Activated gamma-delta T cell treated with anti-CD3 and anti-CD28 coated beads, Interleukin-2, amount 50 U/mL, for 16 hours (primary cell): ENCODE measurements at regions not wholly inside any gene's neighbourhood (a gene's known extent, or its start where the extent isn't known, plus 50 kb on each side); places are given as distances from the start of the nearest gene placed in this dataset.

Source experiments
- DNase-seq: peaks from one replicate; pipeline ENCODE4 v3.0.0-alpha.2; 2020; ENCODE audit warnings: low read depth

DNA sequence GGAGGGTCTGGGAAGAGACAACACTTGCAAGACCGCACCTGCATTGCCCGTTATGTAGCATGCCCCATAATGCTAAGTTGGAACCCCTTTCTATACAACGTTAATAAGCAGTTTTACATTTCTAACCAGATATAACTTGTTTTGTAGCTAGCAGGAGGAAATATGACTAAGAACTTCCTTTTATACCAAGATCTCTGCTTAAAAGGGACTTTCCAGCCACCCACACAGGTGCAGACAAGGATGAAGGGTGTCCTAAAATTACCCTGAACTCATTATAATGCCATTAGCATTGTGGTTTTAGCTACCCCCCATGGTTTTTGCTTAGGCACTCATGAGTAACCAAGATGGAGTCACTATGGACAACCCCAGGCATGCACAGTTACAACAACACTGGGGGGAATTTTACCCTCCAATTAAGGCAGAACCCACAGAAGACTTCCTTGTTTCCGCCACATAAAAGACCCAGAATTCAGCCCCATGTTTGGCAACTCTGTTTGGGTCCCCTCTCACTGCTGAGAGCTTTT lies 362.8 kb downstream of the CBLN2 start:
- DNase-seq: no peak

DNA sequence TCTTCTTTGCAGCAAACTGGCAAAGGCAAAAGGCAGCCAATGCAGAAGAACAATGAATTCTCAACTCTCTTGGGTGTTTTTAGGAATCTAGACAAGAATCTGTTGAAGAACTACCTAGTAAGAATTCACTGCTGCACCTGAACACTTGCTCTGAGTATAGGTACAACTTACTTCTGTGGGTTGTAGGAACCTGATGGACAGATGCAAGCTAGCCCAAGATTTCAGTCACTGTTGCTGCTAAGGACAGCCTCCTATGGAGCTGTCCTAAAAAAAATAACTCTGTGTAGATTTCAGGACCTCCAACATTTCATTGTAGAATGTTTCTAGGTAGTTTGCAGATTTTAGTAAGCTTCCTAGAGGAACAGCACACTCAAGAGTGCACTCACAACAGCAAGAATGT lies 363.5 kb downstream of the CBLN2 start:
- no peak for DNase-seq

DNA sequence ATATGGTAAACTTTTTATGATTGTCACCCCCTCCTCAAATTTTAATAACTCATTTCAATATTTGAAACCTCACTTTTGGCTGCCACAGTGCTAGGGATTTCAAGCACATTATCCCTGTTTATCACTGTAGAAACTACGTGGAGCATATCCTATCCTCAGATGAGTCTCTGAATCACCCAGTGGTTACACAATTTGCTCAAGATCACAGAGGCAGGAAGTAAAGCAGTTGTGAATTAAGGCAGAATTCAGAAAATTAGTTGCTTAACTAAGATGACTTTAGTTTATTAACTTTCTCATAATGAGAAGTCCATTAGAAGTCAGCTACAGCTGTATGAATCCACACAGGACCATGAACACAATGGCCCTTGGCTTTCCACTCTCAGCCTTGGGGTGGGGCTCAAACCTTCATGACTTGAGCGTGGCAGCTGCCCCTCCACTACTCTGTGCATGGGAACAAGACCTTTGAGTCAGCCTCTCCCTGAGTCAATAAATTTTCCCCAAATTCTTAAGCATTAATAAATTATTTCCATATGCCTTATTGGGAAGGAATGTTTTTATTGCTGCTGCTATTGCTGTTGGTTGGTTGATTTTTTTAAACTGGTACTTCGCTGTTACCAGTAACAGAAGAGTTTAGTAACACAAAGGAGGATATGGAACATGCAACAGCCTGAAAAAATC lies 369.0 kb downstream of the CBLN2 start:
- DNase-seq: no peak

DNA sequence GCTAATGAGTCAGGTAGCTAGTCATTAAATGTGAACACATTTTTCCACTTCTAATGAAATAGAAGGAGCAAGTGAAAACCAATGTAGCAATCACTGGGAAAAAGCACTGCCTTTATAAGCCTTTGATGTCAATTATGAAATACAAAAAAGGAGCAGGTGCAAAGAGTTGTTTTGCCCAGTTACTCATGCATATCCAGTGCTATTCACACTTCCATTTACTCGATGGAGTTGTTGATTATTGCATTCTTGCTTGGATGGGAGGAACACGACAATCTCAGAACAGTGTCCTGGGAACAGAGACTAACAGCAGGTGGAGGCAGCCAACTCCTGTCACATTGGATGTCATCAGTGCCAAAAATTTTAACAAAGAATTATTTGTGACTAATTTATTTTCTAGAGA lies 372.5 kb downstream of the CBLN2 start:
- no peak for DNase-seq

DNA sequence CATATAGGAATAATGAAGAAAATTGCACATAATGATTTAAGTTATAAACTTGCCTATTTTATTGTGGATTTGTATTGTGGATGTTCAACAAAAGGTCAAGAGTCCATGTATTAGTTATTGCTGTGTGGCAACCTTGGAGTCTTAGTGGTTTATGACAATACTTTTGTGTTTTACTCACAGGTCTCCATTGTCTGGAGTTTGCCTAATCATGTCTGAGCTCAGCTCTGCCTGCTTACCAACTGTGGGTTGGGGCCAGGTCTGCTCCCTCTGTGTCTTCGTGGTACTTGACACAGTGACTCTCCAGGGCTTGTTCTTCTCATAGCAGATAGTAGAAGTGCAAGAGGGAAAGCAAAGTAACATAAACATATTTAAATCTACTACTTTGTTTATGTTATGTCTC lies 382.5 kb downstream of the CBLN2 start:
- DNase-seq: no peak

DNA sequence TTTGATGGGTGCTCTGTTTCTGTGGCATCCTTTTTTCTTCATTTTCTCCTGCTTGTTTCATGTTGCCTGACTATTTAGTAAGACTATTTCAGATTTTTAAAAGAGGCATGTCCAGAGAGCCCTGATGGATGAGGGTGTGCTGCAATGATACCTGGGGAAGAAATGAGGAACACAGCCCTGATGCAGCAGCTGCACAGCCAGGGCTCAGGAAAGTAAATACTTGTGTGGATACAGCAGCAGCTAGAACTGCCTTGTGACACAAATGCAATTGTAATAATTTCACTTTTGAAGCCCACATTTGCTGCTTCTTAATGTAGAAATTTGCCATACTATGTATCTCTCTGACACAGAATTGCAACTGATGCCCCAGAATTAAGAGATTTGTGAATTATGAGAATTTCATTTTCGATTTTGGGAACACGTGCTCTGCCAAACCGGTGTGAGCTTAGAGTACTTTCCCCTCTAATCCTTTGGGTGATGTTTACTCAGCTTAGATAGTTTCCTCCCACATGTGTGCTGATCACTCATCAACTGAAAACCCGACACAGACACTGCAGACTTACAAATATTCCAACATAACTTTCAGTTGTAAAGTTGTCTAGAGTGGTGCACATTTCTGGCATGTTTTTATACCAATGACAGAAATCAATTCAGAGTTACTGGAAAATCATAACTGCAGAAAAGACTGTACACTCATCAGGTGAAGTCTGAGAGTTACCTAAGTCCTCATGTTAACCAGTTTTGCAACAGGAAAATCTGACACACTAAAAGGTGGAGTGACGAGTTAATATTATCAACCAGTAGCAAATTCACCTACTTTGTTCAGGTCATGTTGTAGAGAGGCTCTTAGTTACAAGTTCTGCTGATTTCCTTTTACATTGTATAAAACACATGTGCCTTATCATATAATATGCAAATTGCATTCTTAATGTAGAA lies 383.4 kb downstream of the CBLN2 start:
- no peak for DNase-seq

DNA sequence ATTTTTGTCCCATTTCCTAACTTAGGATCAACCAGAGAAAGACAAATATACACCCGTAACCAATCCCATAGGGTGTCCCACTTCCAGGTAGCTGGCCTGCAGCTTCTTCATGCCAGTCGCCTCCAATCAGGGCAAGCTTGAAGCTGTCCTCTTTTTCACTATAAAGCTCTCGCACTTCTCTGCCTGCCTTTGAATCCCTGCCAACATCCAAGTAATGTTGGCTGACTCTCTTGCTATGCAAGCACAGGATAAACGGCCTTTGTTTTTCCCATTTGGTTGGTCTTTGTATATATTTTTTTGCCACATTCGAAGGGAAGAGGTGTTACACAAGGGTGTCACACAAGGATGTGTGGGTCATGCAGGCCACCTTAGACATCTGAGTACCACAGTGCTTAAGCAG lies 388.8 kb downstream of the CBLN2 start:
- DNase-seq: no peak

DNA sequence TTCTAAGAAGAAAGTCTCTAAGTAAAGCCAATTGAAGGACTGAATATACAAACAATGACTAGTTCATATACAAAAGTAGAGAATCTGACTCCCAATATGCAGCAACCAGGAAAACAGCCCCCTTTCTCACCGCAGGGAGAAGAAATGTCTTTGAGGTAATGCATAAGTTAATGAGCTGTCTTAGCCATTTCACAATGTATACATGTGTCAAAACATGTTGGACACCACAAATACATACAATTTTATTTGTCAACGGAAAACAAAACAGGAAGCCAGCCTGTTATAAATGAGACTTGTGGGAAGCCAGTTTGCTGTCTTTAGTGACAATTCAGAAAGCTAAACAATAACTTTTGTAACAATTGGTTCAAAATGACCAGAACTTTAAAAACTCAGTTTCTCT lies 389.2 kb downstream of the CBLN2 start:
- no peak for DNase-seq

DNA sequence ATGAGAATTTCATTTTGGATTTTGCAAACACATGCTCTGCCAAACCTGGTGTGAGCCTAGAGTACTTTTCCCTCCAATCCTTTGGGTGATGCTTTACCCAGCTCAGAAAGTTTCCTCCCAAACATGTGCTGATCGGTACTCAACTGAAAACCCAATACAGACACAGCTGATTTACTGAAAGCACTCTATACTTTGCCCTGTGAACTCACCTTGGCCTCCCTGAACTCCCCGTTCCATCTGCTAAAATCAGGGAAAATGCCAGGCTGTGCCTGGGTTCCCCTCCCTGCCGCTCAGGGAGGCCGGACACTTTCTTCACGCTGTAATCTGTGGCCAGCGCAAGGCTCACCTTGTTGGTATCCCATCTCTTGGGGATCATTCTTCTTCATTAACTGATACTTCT lies 391.2 kb downstream of the CBLN2 start:
- DNase-seq: no peak

DNA sequence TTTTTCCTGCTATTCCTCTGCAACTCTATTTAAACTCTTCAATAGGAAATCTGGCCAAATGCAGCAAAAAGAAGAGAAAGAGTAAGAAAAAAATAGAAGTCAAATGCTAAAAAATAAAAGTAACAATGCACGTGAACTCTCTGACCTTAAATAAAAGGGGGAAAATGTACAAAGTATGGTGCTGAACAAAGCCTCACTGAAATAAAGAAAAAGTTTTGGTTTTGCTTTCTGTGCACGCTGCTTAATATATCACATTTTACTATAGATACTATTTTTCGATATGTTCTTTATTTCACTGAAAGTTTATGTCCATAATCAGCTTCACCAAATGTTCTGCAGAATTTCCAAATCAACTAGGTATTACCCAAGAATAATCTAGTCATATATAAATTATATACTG lies 396.3 kb downstream of the CBLN2 start:
- no peak for DNase-seq

DNA sequence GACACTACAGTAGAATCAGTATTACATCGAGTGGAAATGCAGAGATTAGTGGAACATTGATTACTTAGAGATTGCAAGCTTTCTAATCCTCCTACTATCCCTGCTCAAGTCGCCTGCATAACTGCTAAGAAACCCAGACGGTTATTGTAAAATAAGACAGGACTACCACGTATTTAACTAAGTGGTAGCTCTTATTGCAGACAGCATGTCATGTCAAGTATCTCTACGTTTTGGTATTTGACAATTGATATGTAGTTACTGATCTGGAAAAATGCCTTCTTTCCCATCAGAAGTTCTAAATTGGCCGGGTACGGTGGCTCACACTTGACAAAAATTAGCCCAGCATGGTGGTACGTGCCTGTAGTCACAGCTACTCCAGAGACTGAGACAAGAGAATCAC lies 404.1 kb downstream of the CBLN2 start:
- DNase-seq: no peak

DNA sequence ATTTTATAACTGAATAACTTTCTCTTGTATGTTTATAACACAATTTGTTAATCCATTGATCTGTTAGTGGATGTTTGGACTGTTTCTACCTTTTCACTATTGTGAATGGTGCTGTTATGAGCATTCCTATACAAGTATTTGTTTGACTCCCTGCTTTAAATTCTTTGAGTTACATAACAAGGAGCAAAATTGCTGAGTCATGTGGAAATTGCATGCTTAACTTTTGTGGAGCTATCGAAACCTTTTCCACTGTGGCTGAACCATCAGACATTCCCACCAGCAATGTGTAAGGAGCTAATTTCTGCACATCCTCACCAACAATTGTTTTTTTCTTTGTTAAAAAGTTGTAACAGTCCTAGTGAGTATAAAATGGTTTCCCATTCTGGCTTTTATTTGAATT lies 415.5 kb downstream of the CBLN2 start:
- no peak for DNase-seq

DNA sequence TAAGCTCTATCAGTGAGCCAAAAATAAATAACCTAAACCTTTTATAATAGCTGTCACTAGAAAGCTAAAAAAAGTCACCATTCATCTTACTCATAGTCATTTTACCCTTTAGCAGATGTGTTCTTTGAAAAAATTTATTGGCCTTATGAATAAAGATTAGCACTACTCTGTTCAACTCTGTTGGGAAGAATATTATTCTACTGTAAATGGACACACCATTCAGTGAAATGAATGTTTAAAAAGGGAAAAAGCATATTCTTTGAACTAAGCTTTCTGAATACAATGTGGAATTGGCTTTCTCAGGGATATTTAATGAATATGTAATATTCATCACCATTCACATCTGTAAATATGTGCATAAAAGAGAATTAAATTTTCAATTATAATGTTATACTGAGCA lies 422.0 kb downstream of the CBLN2 start:
- DNase-seq: no peak

DNA sequence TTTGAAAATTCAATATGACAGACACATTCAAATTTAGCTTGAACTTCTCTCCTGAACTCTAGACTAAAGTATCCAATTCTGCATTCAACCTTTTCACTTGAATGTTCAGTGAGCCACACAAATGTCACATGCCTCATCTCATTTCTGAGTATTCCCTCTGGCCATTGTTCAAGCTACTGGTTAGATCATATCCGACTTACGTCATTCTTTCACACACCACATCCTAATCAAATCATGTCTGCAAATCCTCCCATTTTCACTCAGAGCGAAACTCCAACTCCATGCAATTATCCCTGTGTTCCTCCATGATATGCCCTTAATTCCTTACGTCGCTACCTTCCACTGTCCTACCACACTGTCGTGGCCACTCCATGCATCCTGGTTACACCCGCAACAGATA lies 425.1 kb downstream of the CBLN2 start:
- no peak for DNase-seq

DNA sequence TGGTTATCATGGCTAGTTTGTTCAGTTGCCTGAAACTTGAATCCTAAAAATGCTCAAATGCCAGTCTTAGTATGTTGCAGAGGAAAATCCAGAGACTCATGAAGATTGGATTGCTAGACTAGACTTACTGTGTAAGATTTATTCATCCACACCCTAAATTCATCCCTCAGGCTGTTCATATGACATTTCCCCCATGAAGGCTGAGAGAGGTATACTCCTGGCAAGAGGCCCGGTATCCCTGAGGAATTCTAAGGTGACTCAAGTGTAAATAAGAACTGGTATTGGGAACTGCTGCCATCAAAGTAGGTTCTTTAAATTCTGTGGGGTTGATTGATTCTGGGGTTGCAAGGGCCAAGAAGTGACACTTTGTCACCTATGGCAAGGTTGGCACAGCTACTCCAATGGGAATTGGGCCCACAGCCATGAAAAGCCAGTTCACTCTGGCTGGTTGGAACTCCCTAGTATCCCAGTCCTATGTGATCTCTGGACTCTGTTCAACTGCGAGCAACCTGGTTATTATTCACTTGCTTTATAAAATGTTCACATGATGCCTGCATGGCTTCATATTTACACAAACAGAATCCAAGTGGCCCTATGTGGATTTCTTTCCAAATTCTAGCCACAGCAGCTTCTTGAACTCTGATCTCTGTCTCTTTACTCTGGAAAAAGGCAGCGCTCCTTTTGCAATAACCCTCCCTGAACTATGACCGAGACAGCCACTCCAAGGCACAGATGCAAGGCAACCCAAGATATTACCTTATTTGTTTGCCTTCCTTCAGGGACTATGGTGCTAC lies 429.1 kb downstream of the CBLN2 start:
- no peak for DNase-seq

DNA sequence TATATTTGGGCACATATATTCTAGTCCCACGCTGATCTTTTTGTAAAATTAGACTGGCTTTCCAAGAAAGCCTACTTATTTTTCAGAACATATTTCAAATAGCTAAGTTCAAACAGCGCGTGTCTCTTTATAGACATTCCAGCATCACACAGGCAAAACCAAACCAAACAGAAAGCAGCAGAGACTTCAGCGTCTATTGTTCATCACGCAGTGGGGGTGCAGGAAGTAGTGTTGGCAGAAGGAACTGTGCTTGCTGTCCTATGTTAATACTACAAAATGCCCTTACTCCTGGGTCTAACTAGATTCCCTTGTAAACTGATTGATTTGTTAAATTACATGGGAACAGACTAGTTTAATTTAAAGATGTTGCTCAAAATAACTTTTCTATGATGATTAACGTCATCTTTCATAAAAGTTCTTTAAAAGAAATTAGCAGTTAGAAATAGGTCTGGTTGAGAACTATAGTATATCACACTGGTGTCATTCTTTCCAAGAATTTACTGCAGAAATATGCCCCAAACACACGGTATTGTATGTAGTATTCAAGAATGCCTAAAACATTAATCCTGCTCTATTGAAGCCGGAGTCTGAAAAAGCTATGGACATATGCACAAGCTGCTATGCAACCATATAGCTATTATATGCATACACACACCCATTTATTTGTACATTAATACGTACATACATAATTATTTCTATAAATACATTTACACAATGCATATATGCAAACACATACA lies 436.3 kb downstream of the CBLN2 start:
- no peak for DNase-seq

DNA sequence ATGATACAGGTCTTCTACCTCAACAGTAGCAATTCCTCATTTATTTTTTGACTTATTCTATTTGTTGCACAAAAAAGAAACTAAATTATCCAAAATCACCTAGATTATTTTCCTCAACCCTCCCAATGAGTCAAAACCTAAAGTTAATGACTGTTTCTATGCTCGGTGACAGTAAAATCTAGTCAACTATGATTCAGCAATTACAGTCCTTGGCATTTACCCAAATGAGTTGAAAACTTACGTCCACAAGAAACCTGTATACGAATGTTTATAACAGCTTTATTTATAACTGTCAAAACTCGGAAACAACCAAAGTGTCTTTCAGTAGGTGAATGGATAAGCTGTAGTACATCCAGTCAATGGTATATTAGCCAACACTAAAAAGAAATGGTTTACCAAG lies 439.3 kb downstream of the CBLN2 start:
- no peak for DNase-seq

DNA sequence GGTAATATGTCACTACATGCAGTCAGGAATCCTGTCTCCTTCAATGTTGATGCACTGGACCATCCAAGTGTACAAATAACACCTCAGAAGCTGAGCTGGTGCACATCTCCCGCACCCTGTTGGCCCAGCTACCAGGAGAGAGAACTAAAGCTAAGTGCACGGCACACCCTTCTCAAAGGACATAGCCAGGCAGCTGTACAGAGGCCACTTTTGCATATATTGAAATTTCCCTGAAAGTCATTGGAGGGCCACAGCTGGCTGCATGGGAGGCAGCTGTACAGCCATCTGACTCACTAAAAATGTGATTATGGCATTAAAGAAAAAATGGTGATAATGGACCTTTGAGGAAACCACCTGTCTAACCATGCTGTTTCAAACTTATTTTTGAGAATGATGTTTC lies 441.7 kb downstream of the CBLN2 start:
- no peak for DNase-seq

DNA sequence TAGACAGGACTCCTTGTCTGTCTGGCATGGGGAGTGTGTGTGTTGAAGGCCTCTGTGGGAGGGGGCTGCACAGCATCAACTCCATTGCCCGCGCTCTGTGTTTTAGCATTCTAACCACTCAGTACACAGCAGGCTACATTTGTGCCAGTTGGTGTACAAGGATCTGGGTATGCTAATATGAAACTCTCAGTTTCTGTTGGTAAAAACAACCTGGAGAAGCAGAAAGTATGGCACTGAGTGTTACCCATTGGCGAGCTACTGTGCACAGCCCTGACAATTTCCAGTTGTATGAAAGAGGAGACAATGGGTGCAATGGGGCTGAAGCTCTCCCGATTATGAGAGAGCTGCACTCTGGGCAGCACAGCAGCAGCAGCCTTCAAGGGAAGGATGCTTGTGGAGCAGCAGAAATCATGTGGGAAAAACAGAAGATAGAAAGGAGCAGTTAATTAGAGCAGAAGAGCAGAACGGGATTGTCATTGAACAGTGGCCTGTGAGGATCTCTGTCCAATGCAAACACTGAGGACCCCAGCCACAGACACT lies 443.6 kb downstream of the CBLN2 start:
- DNase-seq: no peak

DNA sequence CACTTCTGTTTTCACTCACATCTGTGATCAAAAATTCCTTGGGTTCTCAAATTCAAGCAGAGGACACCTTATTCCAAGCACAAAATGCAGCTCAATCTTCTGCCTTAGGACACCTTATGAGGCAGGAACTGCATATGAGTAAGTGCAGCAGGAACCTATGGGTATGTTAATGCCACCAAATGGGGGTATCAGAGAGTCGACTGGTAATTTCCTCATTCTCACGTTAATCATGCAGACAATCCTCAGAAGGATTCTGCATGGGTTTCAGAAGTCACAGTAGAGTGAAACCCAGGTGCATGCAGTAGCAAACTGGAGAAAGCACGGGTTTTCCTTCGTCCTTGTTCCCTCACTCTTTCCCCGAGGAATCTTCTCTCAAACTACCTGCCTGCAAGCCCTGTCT lies 452.8 kb downstream of the CBLN2 start:
- no peak for DNase-seq

DNA sequence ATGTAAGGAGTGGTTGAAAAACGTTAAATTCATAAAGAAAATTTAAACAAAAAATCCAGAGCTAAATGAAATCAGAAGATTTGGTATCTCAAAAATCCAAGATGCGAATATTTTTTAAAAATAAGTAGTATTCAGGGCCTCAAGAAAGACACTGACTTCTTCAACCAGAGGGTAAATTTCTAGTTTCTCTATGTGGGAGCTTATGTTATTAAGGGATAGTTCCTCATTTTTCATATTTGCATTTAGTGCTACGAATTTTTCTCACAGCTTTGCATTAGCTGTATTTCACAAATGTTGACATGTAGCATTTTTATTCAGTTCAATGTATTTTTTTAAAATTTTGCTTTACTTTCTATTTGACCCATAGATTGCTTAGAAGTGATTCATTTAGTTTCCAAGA lies 454.7 kb downstream of the CBLN2 start:
- DNase-seq: no peak

DNA sequence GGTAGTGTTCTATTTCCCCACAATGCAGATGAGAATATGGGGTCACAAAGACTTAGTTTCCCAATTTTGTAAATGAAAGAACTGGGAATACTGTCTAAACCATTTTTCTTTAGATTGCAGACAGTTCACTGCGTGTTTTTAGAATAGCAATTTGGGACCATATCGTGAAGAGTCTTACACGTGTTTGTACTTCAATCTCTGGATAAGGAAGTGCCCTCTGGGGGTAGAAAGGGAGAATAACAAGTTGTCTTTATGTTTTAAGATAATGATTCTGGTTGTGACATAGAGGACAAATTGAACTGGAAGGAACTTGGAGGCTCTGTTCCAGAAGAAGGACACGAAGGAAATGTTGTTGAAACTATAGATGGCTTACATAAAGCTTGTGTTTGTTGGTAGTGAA lies 457.7 kb downstream of the CBLN2 start:
- DNase-seq: no peak
